PFSK-1 (cell line): ENCODE measurements at regions not wholly inside any gene's neighbourhood (a gene's known extent, or its start where the extent isn't known, plus 50 kb on each side); places are given as distances from the start of the nearest gene placed in this dataset.

Experiments used
- FOXP2 ChIP-seq: optimal IDR thresholded peaks from 2 replicates; pipeline ENCODE3; 2011; ENCODE audit warnings: borderline replicate concordance, control low read depth, inconsistent platforms; ENCODE audit not compliant: insufficient read depth; ENCODE audit errors: extremely low read length, extremely low read depth
- POLR2AphosphoS5 ChIP-seq: IDR thresholded peaks from 2 replicates; pipeline ENCODE4 v1.6.1; 2012; ENCODE audit warnings: low read depth, mild to moderate bottlenecking, control low read depth, low read length, moderate library complexity
- SIN3A ChIP-seq: IDR thresholded peaks from 2 replicates; pipeline ENCODE4 v1.6.1; 2012; ENCODE audit warnings: mild to moderate bottlenecking, low read length, moderate library complexity, borderline replicate concordance; ENCODE audit not compliant: insufficient read depth
- TAF1 ChIP-seq: IDR thresholded peaks from 2 replicates; pipeline ENCODE4 v1.6.1; 2012; ENCODE audit warnings: low read length, control low read depth, borderline replicate concordance; ENCODE audit not compliant: insufficient read depth
- TF ChIP-seq, protein P1 (sequence below), 2 experiments: IDR thresholded peaks; 2 replicates each; pipeline versions ENCODE4 v1.6.1 to v1.8.0; 2011 to 2012; ENCODE audit warnings: low read depth in 2 of 2, low read length in 2 of 2, control low read depth in 1 of 2, inconsistent platforms in 1 of 2, mild to moderate bottlenecking in 1 of 2, moderate library complexity in 1 of 2; ENCODE audit not compliant: insufficient read depth in 1 of 2

DNA sequence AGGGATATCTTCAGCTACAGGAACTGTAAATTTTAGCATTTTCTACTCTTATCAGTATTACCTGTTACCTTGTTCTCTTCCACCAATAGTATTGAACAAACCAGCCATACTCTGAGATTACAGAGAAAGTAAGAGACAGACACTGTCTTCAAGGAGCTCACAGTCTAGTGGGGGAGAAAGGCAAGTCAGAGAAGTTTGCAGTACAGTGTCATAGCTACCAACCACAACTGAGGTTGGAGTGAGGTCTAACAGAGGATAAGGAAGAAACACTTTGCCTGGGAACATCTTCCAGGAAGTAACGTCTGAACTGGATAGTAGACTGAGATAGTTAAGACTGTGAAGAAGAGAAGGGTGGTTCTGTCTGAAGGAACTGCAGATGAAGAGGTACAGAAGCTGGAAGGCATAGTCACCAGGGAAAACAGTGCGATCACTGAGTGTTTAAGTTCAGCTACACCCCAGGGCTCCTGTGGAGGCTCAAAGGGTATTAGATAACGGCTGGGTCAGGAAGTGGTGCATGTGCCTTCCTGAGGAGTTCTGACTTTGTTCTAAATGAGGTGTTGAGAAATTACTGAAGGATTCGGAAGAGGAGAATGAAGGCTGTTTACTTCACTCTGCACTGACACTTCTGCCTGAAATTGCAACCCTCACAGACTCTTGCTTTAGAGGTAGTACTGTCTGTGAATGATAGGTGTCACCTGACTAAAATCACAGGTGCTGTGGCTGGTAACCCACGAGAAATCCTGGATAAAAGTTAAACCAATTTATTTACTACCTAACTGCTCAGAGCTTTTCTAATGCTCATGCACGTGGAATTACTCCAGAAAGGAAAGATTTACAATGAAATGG is 841.6 kb downstream of the MAT2B start:
- TF ChIP-seq TAF1 (no peak), POLR2AphosphoS5 (no peak), SIN3A (no peak), FOXP2 (no peak)
- TF ChIP-seq, protein P1, sequence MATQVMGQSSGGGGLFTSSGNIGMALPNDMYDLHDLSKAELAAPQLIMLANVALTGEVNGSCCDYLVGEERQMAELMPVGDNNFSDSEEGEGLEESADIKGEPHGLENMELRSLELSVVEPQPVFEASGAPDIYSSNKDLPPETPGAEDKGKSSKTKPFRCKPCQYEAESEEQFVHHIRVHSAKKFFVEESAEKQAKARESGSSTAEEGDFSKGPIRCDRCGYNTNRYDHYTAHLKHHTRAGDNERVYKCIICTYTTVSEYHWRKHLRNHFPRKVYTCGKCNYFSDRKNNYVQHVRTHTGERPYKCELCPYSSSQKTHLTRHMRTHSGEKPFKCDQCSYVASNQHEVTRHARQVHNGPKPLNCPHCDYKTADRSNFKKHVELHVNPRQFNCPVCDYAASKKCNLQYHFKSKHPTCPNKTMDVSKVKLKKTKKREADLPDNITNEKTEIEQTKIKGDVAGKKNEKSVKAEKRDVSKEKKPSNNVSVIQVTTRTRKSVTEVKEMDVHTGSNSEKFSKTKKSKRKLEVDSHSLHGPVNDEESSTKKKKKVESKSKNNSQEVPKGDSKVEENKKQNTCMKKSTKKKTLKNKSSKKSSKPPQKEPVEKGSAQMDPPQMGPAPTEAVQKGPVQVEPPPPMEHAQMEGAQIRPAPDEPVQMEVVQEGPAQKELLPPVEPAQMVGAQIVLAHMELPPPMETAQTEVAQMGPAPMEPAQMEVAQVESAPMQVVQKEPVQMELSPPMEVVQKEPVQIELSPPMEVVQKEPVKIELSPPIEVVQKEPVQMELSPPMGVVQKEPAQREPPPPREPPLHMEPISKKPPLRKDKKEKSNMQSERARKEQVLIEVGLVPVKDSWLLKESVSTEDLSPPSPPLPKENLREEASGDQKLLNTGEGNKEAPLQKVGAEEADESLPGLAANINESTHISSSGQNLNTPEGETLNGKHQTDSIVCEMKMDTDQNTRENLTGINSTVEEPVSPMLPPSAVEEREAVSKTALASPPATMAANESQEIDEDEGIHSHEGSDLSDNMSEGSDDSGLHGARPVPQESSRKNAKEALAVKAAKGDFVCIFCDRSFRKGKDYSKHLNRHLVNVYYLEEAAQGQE (IDR thresholded peaks at IDR 0.05; ENCODE audit: insufficient read depth in 1 of 2, low read depth in 2 of 2, low read length in 2 of 2): no peak
